HG03175 (cell line): ENCODE measurements at regions not wholly inside any gene's neighbourhood (a gene's known extent, or its start where the extent isn't known, plus 50 kb on each side); places are given as distances from the start of the nearest gene placed in this dataset.
"Not testable (repeated sequence)": the region's sequence is repeated elsewhere in the genome, so short reads cannot be mapped to it uniquely, and the experiment has no call there.

Experiments used
- ATAC-seq: cut with Tn5 transposase; IDR thresholded peaks from one replicate; pipeline ENCODE4 v1.9.1; 2021; ENCODE audit warnings: mild to moderate bottlenecking, moderate library complexity; ENCODE audit not compliant: unreplicated experiment

DNA sequence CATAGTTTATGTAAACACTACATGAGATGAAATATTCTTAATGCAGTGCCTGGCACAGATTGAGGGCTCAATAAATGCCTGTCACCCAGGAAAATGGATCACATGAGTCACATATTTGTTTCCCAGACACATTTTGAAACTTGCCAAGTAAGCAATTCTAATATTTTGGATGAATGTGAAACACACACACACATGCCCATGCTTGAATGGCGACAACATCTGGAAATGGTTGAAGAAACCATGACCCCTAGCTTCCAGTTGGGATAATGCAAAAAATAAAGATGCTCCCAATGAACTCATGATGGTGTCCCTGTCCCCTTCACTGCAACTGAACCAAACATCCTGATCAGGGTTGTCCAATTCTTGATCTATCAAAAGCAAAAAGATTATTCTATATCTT is 797.3 kb downstream of the XPNPEP1 start:
- no peak for ATAC-seq

DNA sequence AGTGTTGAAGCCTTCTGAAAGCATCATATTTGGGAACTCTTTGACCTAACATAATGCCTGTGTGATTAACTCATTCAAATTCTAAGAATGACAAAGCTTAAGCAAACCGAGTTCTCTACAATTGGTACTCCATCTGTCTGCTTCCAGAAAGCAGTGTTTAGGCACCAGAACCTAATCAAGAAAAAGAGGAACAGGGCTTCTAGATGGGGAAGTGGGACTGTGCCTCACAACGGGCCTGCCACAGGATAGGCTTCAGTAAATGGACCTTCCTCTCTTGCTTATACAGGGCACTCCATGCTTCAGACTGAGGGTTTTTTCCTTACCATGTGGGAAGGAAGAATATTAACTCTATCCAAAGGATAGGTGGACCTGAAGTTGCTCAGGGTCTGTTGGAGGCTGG is 808.1 kb downstream of the XPNPEP1 start:
- ATAC-seq: no peak

DNA sequence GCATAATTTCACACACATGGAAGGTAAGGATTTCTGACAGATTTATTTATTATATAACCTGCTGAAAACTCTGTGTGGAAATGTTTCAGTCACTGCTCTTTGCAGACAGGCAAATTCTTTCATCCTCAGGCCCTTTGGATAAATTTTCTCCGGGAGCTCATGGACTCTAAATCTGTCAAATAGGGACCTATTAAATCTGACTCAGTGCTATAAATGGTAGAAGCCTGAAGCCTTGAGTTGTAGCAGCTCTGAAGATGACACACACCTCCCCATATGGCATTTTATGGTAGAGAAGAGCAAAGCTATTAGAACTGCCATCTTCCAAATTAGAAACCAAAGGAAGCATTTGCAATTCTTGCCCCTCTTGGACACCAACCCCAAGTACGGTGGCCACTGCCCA is 808.7 kb downstream of the XPNPEP1 start:
- no peak for ATAC-seq

DNA sequence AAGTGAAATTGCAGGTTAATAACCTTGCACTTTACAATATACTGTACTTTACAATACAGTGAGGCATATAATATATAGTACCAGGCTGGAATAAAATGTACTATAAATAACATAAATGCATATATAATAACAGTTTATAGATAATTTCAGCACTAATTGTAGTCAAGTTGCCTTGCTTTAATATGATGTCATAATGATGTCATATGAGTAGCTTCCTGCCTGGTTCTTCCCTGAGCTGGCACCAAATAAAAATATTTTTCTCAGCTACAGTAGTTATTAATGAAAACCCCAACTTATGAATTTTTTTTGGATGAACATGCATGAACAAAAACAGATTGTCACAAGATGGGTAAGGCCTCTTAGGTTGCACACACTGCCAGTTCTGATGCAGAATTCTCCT is 816.7 kb downstream of the XPNPEP1 start:
- ATAC-seq: no peak

DNA sequence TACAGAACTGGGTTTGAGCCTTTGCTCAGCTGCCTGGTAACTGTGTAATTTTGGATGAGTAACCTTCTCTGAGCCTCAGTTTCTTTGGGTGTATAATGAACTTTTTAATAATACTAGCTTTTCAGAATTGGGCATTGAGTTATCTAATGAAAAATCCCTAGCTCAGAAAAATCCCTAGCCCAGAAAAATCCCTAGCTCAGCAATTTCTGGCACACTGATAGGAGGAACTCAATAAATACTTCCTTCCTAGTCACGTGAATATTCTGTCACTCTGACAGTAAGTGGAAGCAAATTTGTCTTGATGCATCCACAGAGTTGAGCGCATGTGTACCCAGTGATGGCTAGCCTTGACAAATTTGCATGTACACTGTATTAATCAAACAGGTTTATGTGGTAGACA is 817.6 kb downstream of the XPNPEP1 start:
- ATAC-seq: no peak

DNA sequence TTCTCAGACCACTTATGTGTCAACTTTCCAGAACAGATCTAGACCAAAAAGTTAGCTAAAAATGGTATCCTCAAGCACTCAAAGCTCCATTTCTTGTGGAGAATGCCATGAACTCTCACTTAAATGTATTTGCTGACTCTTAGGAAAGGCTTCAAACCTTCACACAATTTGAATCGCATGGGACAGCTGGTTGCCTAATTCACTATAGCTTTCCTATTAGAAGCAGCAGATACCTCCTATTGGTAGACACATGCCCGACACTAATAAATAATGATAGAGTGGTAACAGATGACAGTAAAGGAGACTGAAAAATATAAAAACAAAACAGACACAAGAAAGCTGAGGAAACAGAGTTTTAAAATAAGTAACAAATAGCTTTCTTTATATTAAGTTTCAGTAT is 818.5 kb downstream of the XPNPEP1 start:
- ATAC-seq: no peak

DNA sequence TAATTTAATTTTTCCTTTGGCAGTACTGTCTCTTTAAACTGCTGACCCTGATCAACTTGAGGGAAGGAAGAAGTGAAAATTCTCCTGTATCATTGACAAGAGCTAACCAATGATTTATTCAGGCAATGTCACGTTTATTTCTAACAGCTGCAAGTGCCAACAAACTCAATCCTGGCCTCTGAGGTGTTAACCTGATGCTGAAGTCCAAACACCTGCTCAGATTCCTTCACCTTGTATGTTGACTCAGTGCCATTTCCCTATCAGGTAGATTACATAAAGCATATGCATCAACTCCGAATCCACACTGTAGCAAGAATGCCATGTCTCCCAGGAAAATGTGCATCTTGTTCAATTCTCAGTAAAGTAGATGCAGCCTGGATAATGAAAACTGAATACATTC is 820.0 kb downstream of the XPNPEP1 start:
- ATAC-seq: no peak

DNA sequence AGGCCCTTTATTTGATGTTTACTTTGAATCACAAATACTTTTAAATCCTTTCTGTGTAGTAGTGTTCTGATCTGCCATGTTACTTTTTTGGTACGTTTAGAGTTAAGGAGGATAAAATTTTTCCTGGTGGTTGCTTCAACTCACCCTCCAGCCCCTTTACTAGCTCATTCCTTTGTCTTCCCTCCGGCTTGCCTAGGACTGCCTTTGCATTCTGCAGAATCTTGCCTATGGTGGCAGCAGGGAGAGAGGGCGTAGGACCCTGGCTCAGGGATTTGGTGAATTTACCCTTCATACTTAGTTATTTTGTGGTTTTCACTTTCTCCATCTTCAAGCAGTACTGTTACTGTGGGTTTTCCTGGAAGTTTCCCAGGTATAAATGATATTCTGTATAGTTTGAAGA is 833.5 kb downstream of the XPNPEP1 start:
- no peak for ATAC-seq

DNA sequence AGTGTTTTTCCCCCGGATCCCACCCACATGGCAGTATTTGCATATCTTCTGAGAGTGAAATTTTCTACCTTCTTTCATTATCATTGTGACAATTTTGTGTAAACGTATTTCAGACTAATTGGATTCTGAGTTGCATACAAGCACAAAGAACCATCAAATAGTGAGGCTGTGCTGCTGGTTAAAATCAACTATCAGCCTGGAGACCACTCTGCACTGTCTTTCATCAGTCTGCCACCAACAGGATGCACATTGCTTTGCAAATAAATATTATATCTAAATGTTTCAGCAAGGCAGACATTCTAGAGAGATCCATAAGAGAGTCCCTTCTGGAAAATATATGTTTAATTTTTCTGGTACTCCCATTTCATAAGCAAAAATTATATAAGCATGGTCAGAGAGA is 851.8 kb downstream of the XPNPEP1 start:
- no peak for ATAC-seq

DNA sequence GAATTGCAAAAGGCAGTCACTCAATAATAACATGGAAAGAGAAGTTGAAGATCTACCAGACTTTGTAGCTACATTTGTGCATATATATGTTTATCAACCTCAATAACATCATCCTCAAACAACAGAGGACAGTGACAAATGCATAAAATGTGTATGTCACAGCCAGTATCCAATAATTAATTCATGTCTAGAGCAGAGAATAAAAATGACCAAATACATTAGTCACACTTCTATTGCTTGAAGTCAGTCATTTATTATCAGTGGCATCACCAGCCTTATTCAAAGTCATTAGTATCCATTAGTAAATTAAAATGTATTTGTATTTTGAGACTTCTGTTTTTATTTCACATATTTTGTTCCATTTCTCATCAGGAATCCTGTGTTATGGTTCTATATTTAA is 852.8 kb downstream of the XPNPEP1 start:
- ATAC-seq: no peak

DNA sequence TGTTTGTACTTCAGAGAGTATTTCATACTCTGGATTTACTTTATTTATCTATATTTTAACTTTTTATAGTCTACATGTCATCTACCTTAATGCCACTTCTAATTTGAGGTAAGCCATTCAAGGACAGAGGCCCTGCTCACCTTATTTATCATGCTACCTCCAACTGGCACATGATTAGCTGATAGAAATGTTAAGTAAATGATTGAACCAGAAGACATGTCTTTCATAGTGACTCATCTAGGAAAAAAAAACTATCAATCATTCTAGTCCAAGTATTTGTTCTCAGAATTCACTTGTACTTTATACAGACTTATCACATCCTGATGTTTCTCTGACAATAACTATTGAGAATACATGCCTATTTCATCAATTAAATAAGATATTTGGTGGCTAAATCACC is 856.3 kb downstream of the XPNPEP1 start:
- ATAC-seq: no peak

DNA sequence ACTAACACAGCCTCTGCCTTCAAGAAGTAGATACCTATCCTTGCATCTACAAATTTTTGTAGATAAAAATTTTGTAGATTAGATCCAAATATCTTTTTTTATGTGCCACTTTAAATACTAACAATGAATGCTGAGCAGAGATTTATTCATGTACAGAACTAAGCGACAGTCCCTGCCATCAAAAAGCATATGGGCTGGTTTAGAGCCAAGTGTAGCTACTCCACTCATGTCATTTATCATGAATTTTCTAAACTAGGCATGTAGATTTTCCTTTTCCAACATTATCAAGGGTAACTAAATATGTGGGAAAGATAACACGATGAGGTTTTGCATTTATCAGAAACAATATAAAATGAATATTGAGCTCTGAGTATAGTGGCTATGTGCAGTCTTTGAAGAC is 857.5 kb downstream of the XPNPEP1 start:
- ATAC-seq: no peak

DNA sequence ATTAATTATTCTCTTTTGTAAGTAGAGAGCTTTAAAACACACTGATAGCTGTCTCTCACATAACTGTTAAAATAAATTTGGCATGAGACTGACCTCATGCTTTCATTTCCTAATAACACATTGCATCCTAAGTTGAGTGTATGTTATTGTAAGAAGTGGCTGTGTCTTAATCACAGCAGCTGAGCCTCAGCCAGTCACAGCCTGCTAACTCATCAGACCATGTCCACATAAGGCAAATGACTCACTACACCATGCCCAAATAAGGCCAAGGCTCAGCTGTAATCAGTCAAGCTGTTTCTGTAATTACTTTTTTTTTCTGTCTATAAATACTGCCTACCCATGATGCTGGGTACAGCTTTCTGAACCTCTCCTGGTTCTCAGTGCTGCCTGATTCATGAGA is 860.9 kb downstream of the XPNPEP1 start:
- ATAC-seq: peak; percentile 84

DNA sequence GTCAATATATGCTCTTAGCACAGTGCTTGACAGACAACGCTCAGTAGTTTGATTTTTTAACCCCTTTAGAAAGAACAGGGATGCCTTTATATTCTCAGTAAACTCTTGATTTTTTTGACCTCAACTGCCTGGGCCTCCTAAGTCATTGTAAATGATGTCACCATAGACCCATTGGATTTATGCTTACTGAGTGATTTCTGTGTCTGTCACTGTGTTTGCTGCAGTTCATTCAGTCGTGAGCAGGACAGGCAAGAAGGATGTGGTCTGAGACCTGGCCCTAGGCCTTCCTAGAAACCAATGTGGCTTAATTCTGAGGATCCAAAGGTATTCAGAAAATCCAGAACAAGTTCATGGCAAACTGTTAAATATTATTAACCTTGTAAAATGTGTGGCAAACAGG is 868.1 kb downstream of the XPNPEP1 start:
- ATAC-seq: no peak

DNA sequence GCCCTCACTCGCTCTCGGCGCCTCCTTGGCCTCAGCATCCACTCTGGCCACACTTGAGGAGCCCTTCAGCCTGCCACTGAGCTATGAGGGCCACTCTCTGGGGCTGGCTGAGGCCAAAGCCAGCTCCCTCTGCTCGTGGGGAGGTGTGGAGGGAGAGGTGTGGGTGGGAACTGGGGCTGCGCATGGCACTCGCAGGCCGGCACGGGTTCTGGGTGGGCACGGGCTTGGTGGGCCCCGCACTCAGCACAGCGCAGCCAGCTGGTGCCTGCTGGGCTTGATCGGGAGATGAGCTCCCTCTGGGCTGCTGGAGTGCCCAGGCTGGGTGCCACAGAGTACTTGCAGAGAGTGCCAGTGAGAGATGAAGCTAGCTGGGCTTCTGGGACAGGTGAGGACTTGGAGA is 875.5 kb downstream of the XPNPEP1 start:
- ATAC-seq: no peak

DNA sequence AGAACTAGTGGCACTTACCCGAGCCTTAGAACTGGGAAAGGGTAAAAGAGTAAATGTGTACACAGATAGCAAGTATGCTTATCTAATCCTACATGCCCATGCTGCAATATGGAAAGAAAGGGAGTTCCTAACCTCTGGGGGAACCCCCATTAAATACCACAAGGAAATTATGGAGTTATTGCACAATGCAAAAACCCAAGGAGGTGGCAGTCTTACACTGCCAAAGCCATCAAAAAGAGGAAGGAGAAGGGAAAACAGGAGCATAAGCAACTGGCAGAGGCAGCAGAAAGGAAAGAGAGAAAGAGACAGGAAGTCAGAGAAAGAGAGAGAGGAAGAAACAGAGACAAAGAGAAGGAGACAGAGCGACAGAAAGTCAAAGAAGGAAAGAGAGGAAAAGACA is 876.9 kb downstream of the XPNPEP1 start:
- not testable (repeated sequence) for ATAC-seq

DNA sequence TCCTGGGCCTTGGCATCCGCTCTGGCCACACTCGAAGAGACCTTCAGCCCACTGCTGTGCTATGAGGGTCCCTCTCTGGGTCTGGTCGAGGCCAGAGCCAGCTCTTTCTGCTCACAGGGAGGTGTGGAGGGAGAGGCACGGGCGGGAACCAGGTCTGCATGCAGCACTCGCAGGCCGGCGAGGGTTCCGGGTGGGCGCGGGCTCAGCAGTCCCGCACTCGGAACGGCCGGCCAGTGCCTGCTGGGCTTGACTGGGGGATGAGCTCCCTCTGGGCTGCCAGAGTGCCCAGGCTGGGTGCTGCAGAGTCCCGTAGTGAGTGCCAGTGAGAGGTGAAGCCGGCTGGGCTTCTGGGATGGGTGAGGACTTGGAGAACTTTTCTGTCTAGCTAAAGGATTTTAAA is 882.7 kb downstream of the XPNPEP1 start:
- ATAC-seq: no peak

DNA sequence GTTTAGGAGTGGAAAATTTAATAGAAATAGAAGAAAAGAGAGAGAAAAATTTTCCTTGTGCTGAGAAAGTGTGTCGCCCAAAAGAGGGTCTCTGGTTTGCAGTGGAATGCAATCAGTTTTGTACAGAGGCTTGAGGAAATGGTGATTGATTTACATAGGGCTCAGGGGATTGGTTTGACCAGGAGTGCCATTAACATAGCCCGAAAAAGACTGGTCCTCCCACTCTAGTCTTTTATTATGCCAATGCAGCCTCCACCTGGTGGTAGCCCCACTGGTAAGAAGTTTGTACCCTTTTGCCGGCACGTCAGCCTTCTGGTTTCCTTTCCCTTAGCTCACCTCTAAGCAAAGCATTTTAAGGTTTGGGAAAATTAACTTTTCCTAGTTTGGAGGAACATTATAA is 885.3 kb downstream of the XPNPEP1 start:
- ATAC-seq: no peak

DNA sequence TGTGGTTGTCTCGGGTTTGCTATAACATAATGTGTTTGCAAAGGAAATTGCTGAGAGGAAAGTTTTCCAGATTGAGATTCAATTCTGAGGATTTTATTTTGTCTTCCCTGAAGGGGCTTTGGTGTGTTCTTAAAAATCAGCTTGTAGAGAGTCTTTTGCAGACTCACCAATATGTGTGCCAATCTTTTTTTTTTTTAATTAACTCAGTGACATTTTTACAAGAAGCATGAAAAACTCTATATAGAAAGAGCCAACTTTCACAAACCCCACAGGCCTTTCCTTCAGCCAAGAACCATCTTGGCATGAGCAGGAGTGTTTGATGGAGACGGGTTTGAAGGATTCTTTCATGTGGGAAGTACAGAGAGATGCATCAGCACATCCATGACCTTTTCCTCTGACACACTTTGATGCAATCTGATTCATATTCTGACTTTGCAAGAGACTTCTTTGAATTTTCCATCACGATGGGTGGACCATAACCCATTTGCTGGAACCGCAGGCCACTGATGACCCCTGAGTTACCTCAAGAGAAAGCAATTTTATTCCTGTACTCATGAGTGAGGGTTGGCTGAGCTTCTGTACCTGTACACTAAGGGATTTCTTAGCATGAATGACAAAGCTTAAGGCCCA is 892.6 kb downstream of the XPNPEP1 start:
- no peak for ATAC-seq

DNA sequence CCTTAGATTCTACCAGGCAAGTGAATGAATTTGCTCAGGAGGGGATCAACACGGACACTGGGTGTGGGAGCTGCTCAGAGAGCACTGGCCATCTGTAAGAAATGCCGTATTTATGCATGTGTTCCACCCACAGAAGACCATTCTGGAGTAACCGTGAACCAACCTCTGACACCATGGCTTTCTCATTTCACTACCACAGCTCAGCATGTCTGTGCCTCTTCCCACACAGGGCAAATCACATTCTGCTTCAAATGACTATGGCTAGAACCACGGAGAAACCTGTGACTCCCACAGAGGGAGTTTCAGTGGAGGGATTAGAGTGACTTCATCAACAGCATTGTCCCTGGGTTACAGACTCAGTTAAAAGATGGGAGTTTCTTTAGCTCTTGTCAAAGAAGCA is 893.4 kb downstream of the XPNPEP1 start:
- no peak for ATAC-seq

DNA sequence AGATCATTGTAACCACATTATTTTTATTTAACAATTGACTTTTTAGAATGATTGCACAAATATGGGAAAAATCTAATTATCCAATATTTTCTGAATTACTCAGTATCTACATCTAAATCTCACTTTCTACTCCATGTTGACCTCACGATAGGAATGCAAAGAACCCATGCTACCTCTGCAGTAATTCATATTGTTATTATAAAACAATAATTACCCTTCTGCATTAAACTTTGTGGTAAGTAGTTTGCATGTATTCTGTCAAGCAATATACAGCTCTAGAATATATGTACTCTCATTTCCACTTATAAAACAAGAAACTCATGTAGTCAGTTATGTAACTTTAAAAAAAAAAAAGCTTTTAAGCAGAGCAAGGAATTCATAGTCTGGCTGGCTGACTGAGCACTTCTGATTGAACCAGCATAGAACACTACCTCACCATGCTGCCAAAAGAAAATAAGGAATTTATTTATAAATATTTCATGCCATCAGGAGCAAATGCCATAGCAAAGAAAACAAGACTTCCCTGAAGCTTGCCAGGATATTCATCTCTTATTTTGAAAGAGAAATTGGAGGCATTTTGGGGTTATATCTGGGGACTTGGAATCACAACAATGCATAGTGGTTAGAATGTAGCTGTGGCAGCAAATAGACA is 895.7 kb downstream of the XPNPEP1 start:
- ATAC-seq: no peak

DNA sequence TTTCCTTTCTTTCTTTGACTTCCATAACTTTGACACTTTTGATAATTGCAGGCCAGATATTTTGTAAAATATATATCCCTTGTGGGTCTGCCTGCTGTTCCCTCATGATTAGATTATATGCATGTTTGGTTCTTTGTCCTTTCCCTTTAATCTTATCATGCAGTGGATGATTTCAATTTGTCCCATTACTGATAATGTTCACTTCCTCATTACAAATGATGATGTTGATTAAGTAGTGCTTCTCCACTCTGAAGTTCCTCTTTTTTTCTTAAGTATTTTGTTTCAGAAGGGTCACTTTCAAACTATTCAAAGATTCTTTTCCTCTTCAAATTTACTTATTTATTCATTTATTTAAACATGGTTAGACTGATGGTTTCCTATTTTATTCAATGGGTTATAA is 898.1 kb downstream of the XPNPEP1 start:
- ATAC-seq: no peak

DNA sequence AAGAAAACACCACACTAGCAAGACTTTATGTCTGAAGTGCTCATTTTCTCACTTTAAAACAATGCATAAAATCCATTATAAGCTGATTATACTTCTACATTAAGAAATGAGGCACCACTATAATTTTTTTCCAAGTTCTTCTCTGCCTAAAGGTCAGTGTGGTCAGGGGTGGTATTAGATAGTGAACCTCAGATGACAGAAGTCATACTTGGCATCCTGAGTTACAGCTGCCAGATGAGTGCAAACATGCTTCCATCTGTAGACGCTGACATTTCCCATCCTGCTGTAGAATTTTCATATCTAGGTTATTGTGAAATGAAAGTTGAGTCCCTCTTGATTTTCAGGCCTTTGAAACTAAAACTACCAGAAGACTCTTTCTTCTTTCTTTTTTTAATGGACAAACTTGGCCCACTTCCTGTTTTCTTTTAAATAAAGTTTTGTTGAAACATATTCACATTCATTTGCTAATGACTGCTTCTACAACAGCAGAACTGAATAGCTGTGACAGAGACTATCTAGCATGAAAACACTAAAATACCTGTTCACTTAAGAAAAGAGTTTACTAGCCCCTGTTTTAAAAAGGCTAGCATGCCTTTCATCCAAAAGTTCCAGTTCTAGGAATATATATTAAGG is 900.8 kb downstream of the XPNPEP1 start:
- ATAC-seq: no peak
